ENCODE measurements at regions not wholly inside any gene's neighbourhood (a gene's known extent, or its start where the extent isn't known, plus 50 kb on each side); places are given as distances from the start of the nearest gene placed in this dataset.

DNA sequence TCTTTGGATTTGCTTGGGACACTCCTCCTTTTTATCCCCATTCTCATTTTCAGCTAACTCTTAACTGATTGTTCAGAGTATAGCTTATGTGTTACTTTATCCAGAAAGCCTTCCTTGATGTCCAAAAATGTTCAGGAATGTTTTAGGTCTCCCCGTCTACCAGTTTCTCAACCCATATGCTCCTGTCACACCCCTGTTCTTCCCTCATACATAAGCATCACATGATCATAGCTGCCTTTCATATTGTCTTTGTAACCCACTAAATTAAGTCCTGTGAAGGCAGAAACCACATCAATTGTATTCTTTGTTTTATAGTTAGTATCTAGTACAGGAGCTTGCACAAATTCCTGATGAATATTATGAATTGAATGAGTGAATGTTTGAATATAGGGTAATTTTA lies 321.9 kb upstream of the ACTBL2 start:
- TF ChIP-seq, protein P1, sequence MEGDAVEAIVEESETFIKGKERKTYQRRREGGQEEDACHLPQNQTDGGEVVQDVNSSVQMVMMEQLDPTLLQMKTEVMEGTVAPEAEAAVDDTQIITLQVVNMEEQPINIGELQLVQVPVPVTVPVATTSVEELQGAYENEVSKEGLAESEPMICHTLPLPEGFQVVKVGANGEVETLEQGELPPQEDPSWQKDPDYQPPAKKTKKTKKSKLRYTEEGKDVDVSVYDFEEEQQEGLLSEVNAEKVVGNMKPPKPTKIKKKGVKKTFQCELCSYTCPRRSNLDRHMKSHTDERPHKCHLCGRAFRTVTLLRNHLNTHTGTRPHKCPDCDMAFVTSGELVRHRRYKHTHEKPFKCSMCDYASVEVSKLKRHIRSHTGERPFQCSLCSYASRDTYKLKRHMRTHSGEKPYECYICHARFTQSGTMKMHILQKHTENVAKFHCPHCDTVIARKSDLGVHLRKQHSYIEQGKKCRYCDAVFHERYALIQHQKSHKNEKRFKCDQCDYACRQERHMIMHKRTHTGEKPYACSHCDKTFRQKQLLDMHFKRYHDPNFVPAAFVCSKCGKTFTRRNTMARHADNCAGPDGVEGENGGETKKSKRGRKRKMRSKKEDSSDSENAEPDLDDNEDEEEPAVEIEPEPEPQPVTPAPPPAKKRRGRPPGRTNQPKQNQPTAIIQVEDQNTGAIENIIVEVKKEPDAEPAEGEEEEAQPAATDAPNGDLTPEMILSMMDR (IDR thresholded peaks at IDR 0.05; ENCODE audit: unreplicated experiment) = no peak

DNA sequence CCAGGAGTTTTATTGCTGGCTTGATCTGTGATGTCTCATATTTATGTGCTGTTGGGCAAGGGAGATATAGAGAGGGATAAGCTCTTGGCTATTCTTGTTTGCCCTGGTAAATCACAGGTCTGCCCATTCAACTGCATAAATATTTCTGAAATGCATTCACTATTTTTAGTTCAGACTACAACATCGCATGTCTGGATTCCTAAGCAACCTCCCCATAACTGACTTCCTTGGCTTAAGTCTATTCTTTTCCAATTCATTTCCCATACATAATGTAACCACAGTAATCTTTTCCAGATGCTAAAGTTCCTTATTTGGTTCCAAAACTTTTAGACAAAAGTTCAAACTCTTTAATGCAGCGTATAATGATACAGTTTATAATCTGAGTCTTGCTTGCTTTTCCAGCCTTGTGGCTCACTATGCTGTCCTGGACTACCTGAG lies 321.4 kb upstream of the ACTBL2 start:
- Mint-ChIP-seq H3K27ac (no peak overlapping the region), H3K4me1 (ENCODE audit: low read depth) (no peaks in the 10 kb centered on the region)
- TF ChIP-seq, protein P1 (IDR thresholded peaks at IDR 0.05; ENCODE audit: unreplicated experiment) = no peak

More for the DNA sequence above, 321.9 kb upstream of the ACTBL2 start:
- no peaks in the 10 kb centered on the region for H3K36me3 Mint-ChIP-seq (ENCODE audit: insufficient read depth)
- H3K27ac Mint-ChIP-seq = no peak overlapping the region
- no peaks in the 10 kb centered on the region for H3K4me1 Mint-ChIP-seq (ENCODE audit: low read depth)
- no peaks in the 10 kb centered on the region for H3K27me3 Mint-ChIP-seq
- DNase-seq (ENCODE audit: low spot score, unreplicated experiment) = no peak
- H3K9me3 Mint-ChIP-seq (ENCODE audit: low read depth) = no peaks in the 10 kb centered on the region
- H3K4me3 Mint-ChIP-seq (ENCODE audit: low read depth) = no peak overlapping the region

DNA sequence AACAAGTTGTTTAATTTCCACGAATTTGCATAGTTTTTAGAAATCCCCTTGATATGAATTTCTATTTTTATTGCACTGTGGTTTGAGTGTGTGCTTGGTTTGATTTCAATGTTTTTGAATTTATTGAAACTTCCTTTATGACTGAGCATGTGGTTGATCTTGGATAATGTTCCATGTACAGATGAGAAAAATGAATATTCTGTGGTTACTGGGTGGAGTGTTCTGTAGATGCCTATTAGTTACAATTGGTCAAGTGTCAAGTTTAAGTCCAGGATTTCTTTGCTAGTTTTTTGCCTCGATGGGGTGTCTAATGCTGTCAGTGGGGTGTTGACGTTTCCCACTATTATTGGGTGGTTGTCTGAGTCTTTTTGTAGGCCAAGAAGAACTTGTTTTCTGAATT lies 319.5 kb upstream of the ACTBL2 start:
- no peaks in the 10 kb centered on the region for H3K27me3 Mint-ChIP-seq
- H3K4me3 Mint-ChIP-seq (ENCODE audit: low read depth) = no peak overlapping the region
- no peaks in the 10 kb centered on the region for H3K36me3 Mint-ChIP-seq (ENCODE audit: insufficient read depth)
- TF ChIP-seq, protein P1 (IDR thresholded peaks at IDR 0.05; ENCODE audit: unreplicated experiment) = no peak
- no peak overlapping the region for H3K27ac Mint-ChIP-seq
- no peaks in the 10 kb centered on the region for H3K4me1 Mint-ChIP-seq (ENCODE audit: low read depth)
- H3K9me3 Mint-ChIP-seq (ENCODE audit: low read depth) = no peaks in the 10 kb centered on the region
- DNase-seq (ENCODE audit: low spot score, unreplicated experiment) = no peak

More for the DNA sequence above, 321.4 kb upstream of the ACTBL2 start:
- H3K27me3 Mint-ChIP-seq = no peaks in the 10 kb centered on the region
- H3K4me3 Mint-ChIP-seq (ENCODE audit: low read depth) = no peak overlapping the region
- no peaks in the 10 kb centered on the region for H3K9me3 Mint-ChIP-seq (ENCODE audit: low read depth)
- no peak for DNase-seq (ENCODE audit: low spot score, unreplicated experiment)
- H3K36me3 Mint-ChIP-seq (ENCODE audit: insufficient read depth) = no peaks in the 10 kb centered on the region

DNA sequence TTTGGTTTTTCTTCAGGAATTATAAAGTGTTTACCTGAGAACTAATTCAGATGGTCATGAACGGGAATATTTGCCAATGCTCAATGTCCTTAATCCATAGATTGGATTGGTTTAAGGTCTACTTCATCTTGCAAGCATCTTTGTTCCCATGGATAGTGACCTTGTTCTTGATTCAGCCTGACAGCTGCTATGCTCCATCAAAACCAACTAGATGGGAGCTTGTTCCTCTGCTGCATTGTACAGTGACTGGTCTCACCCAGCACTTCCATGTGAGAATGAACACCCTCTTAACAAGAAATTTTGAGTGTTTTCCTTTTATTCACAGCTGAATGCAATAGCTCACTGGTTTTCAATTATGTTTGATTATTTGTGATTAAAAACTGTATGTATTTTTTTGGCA lies 312.6 kb upstream of the ACTBL2 start:
- Mint-ChIP-seq H3K4me1 (ENCODE audit: low read depth) (no peaks in the 10 kb centered on the region), H3K36me3 (ENCODE audit: insufficient read depth) (no peaks in the 10 kb centered on the region), H3K9me3 (ENCODE audit: low read depth) (no peaks in the 10 kb centered on the region), H3K4me3 (ENCODE audit: low read depth) (no peak overlapping the region), H3K27ac (no peak overlapping the region), H3K27me3 (no peaks in the 10 kb centered on the region)
- TF ChIP-seq, protein P1 (IDR thresholded peaks at IDR 0.05; ENCODE audit: unreplicated experiment) = no peak
- DNase-seq (ENCODE audit: low spot score, unreplicated experiment) = no peak

DNA sequence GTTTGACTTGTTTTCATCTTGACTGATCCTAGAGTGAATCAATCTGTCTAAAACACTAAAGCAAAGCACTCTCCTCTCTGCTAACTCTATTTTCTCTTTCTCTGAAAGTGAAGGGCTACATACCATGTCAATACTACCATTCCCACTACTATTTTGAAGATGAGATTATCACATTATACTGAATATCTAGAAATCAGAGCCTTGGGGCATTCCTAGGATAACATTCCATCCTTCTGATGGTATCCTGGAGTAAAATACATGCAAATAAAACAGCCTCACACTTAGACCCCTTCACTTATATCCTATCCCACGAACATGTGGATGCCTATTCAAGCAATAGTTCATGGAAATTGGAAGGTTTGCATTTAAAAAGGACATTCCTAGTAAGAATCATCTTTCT lies 309.3 kb upstream of the ACTBL2 start:
- no peaks in the 10 kb centered on the region for H3K9me3 Mint-ChIP-seq (ENCODE audit: low read depth)
- H3K27ac Mint-ChIP-seq = no peak overlapping the region
- DNase-seq (ENCODE audit: low spot score, unreplicated experiment) = no peak
- no peaks in the 10 kb centered on the region for H3K36me3 Mint-ChIP-seq (ENCODE audit: insufficient read depth)
- no peaks in the 10 kb centered on the region for H3K4me1 Mint-ChIP-seq (ENCODE audit: low read depth)
- H3K27me3 Mint-ChIP-seq = no peaks in the 10 kb centered on the region
- no peak overlapping the region for H3K4me3 Mint-ChIP-seq (ENCODE audit: low read depth)
- TF ChIP-seq, protein P1 (IDR thresholded peaks at IDR 0.05; ENCODE audit: unreplicated experiment) = no peak
